Liver (tissue), 8 donors: ENCODE measurements at regions not wholly inside any gene's neighbourhood (a gene's known extent, or its start where the extent isn't known, plus 50 kb on each side); places are given as distances from the start of the nearest gene placed in this dataset.

Source experiments
- DNase-seq: peaks from one replicate; pipeline ENCODE4 v3.0.0-alpha.2; 2017; ENCODE audit warnings: low spot score
- H3K27ac ChIP-seq, 2 donors: one replicate each; pipeline ENCODE4 v1.7.0; 2013; ENCODE audit warnings: inconsistent platforms in 2 of 2, low read length in 2 of 2, control low read depth in 1 of 2, low read depth in 1 of 2, mild to moderate bottlenecking in 1 of 2
- H3K27me3 ChIP-seq, 4 donors: one replicate each; pipeline versions ENCODE4 v1.6.1 to v1.7.0; 2013; ENCODE audit warnings: low read length in 3 of 4, inconsistent platforms in 1 of 4, mild to moderate bottlenecking in 1 of 4, moderate library complexity in 1 of 4; ENCODE audit not compliant: control insufficient read depth in 4 of 4, insufficient read depth in 4 of 4
- H3K36me3 ChIP-seq, 4 donors: one replicate each; pipeline versions ENCODE4 v1.6.1 to v1.7.0; 2013; ENCODE audit warnings: low read length in 3 of 4, mild to moderate bottlenecking in 3 of 4, low read depth in 1 of 4, moderate library complexity in 1 of 4; ENCODE audit not compliant: control insufficient read depth in 4 of 4, insufficient read depth in 3 of 4
- H3K4me1 ChIP-seq, 4 donors: one replicate each; pipeline versions ENCODE4 v1.6.1 to v1.7.0; 2013; ENCODE audit warnings: low read length in 3 of 4, mild to moderate bottlenecking in 3 of 4, moderate library complexity in 1 of 4; ENCODE audit not compliant: control insufficient read depth in 4 of 4, insufficient read depth in 4 of 4
- H3K4me3 ChIP-seq, 3 donors: one replicate each; pipeline versions ENCODE4 v1.6.1 to v1.7.0; 2013; ENCODE audit warnings: low read length in 3 of 3, control low read depth in 1 of 3, low read depth in 1 of 3, mild to moderate bottlenecking in 1 of 3
- H3K9ac ChIP-seq, 2 donors: one replicate each; pipeline ENCODE4 v1.7.0; 2013; ENCODE audit warnings: low read length in 2 of 2, mild to moderate bottlenecking in 2 of 2, moderate library complexity in 2 of 2, control low read depth in 1 of 2, low read depth in 1 of 2
- H3K9me3 ChIP-seq, 4 donors: one replicate each; pipeline versions ENCODE4 v1.6.1 to v1.7.0; 2013; ENCODE audit warnings: low read length in 3 of 4; ENCODE audit not compliant: control insufficient read depth in 4 of 4
- ATF3 ChIP-seq: IDR thresholded peaks from 2 replicates; pipeline ENCODE4 v1.6.1; 2016; ENCODE audit warnings: antibody characterized with exemption
- CTCF ChIP-seq: fragments of 150-350 bp; IDR thresholded peaks from 2 replicates; pipeline ENCODE4 v1.5.1; 2017; ENCODE audit warnings: improper control_type of control experiment, low read depth, low read length; ENCODE audit not compliant: missing input control
- EGR1 ChIP-seq, 2 donors: IDR thresholded peaks; 2 replicates each; pipeline ENCODE4 v1.6.1; 2016 to 2018; ENCODE audit warnings: antibody characterized with exemption in 2 of 2, low read depth in 2 of 2
- FOXA1 ChIP-seq: IDR thresholded peaks from 2 replicates; pipeline ENCODE4 v1.6.1; 2016; ENCODE audit warnings: antibody characterized with exemption
- FOXA2 ChIP-seq: IDR thresholded peaks from 2 replicates; pipeline ENCODE4 v1.6.1; 2016; ENCODE audit warnings: antibody characterized with exemption
- GABPA ChIP-seq, 2 donors: IDR thresholded peaks in 1 of 2; conservative IDR thresholded peaks in 1 of 2; 2 replicates each; pipeline ENCODE4 v1.6.1; 2016; ENCODE audit warnings: antibody characterized with exemption in 2 of 2, mild to moderate bottlenecking in 1 of 2, moderate library complexity in 1 of 2
- HNF4A ChIP-seq, 2 donors: conservative IDR thresholded peaks; 2 replicates each; pipeline ENCODE4 v1.6.1; 2016; ENCODE audit warnings: antibody characterized with exemption in 2 of 2, mild to moderate bottlenecking in 2 of 2
- HNF4G ChIP-seq: IDR thresholded peaks from 2 replicates; pipeline ENCODE4 v1.6.1; 2016; ENCODE audit warnings: antibody characterized with exemption
- JUND ChIP-seq, 2 donors: IDR thresholded peaks; 2 replicates each; pipeline ENCODE4 v1.6.1; 2016; ENCODE audit warnings: antibody characterized with exemption in 2 of 2
- MAX ChIP-seq: IDR thresholded peaks from 2 replicates; pipeline ENCODE4 v1.6.1; 2016; ENCODE audit warnings: antibody characterized with exemption
- NR2F2 ChIP-seq: IDR thresholded peaks from 2 replicates; pipeline ENCODE4 v1.6.1; 2016; ENCODE audit warnings: antibody characterized with exemption
- RAD21 ChIP-seq, 2 donors: IDR thresholded peaks; 2 replicates each; pipeline ENCODE4 v1.6.1; 2016; ENCODE audit warnings: antibody characterized with exemption in 2 of 2, mild to moderate bottlenecking in 2 of 2
- REST ChIP-seq: IDR thresholded peaks from 2 replicates; pipeline ENCODE4 v1.6.1; 2016; ENCODE audit warnings: antibody characterized with exemption, mild to moderate bottlenecking
- RXRA ChIP-seq, 2 donors: IDR thresholded peaks; 2 replicates each; pipeline ENCODE4 v1.6.1; 2017 to 2018; ENCODE audit warnings: antibody characterized with exemption in 2 of 2, mild to moderate bottlenecking in 1 of 2
- SP1 ChIP-seq: IDR thresholded peaks from 2 replicates; pipeline ENCODE4 v1.6.1; 2018; ENCODE audit warnings: antibody characterized with exemption, mild to moderate bottlenecking
- TAF1 ChIP-seq: conservative IDR thresholded peaks from 2 replicates; pipeline ENCODE4 v1.6.1; 2016; ENCODE audit warnings: antibody characterized with exemption, mild to moderate bottlenecking
- YY1 ChIP-seq: IDR thresholded peaks from 2 replicates; pipeline ENCODE4 v1.6.1; 2016; ENCODE audit warnings: antibody characterized with exemption, mild to moderate bottlenecking
- ZBTB33 ChIP-seq: IDR thresholded peaks from 2 replicates; pipeline ENCODE4 v1.6.1; 2016; ENCODE audit warnings: antibody characterized with exemption
- WGBS: extraction: QIAGEN DNeasy Blood & Tissue Kit; methylation state at CpG from one replicate; pipeline ENCODE4 v1.1.7; 2013; 5-methylcytosine and 5-hydroxymethylcytosine counted together
- donor health status: healthy.
- donor health status: healthy.
- donor health status: healthy.
- donor health status: healthy.
- donor health status: healthy.

- TF ChIP-seq CTCF (no peak), ATF3 (no peak), FOXA2 (no peak), HNF4A (conservative IDR thresholded peaks at IDR 0.05) (no peak), RAD21 (IDR thresholded peaks at IDR 0.05) (no peak), TAF1 (no peak), HNF4G (no peak), JUND (IDR thresholded peaks at IDR 0.05) (no peak), REST (no peak), FOXA1 (no peak), MAX (no peak), ZBTB33 (no peak), YY1 (no peak), EGR1 (IDR thresholded peaks at IDR 0.05; ENCODE audit: low read depth in 2 of 2) (no peak), SP1 (no peak), GABPA (IDR thresholded peaks at IDR 0.05 in 1 of 2, conservative IDR thresholded peaks at IDR 0.05 in 1 of 2) (no peak), RXRA (IDR thresholded peaks at IDR 0.05) (no peak)
- Histone ChIP-seq H3K4me1 (peaks cover 5 to 18% (median 13%) of the 10 kb centered on the region in 4 donors), H3K9ac (no peak overlapping the region), H3K9me3 (no peaks in the 10 kb centered on the region), H3K36me3 (no peaks in the 10 kb centered on the region), H3K27ac (no peak overlapping the region), H3K27me3 (no peaks in the 10 kb centered on the region), H3K4me3 (no peak overlapping the region)
- no peak for DNase-seq
- 96% methylated on average over 6 of the region's 6 CpGs for WGBS
Measured at GRCh38 chr13:111620166-111620565, 299.7 kb downstream of the TEX29 start.

GRCh38 chr13:111620586-111620985, 300.1 kb downstream of the TEX29 start:
- TF ChIP-seq MAX: no peak
- no peak for TF ChIP-seq TAF1
- no peak for TF ChIP-seq ZBTB33
- no peak for TF ChIP-seq RXRA (IDR thresholded peaks at IDR 0.05)
- no peak for TF ChIP-seq NR2F2
- no peak for TF ChIP-seq CTCF
- TF ChIP-seq FOXA1: no peak
- TF ChIP-seq RAD21 (IDR thresholded peaks at IDR 0.05): no peak
- no peak for TF ChIP-seq EGR1 (IDR thresholded peaks at IDR 0.05; ENCODE audit: low read depth in 2 of 2)
- no peak for TF ChIP-seq HNF4G
- no peak for TF ChIP-seq FOXA2
- Histone ChIP-seq H3K27ac (no peak overlapping the region), H3K9ac (no peak overlapping the region), H3K4me3 (no peak overlapping the region), H3K9me3 (no peaks in the 10 kb centered on the region), H3K36me3 (no peaks in the 10 kb centered on the region), H3K27me3 (no peaks in the 10 kb centered on the region), H3K4me1 (peaks cover 5 to 18% (median 12%) of the 10 kb centered on the region in 4 donors)
- 91% methylated on average over 9 of the region's 9 CpGs for WGBS
- no peak for DNase-seq
